Parathyroid adenoma (tissue), 2 donors: ENCODE measurements at regions not wholly inside any gene's neighbourhood (a gene's known extent, or its start where the extent isn't known, plus 50 kb on each side); places are given as distances from the start of the nearest gene placed in this dataset.

Source experiments
- H2AFZ ChIP-seq: fragments of 300-600 bp; sonication (generic); one replicate; pipeline ENCODE4 v1.7.0; 2017; ENCODE audit warnings: antibody characterized with exemption, mild to moderate bottlenecking
- H3K27ac ChIP-seq: fragments of 300-600 bp; sonication (generic); one replicate; pipeline ENCODE4 v1.7.0; 2017
- H3K27me3 ChIP-seq: fragments of 300-600 bp; sonication (generic); one replicate; pipeline ENCODE4 v1.7.0; 2017; ENCODE audit warnings: low read length; ENCODE audit not compliant: control insufficient read depth, insufficient read depth
- H3K36me3 ChIP-seq: fragments of 300-600 bp; sonication (generic); one replicate; pipeline ENCODE4 v1.7.0; 2017; ENCODE audit warnings: low read length; ENCODE audit not compliant: control insufficient read depth, insufficient read depth
- H3K4me1 ChIP-seq: fragments of 300-600 bp; sonication (generic); one replicate; pipeline ENCODE4 v1.7.0; 2017; ENCODE audit warnings: control low read depth
- H3K4me2 ChIP-seq: fragments of 300-600 bp; sonication (generic); one replicate; pipeline ENCODE4 v1.7.0; 2017; ENCODE audit warnings: low read length
- H3K4me3 ChIP-seq: fragments of 300-600 bp; sonication (generic); one replicate; pipeline ENCODE4 v1.7.0; 2017; ENCODE audit warnings: low read depth, low read length
- H3K79me2 ChIP-seq: fragments of 300-600 bp; sonication (generic); one replicate; pipeline ENCODE4 v1.7.0; 2017; ENCODE audit warnings: control low read depth
- H3K9ac ChIP-seq: fragments of 300-600 bp; sonication (generic); one replicate; pipeline ENCODE4 v1.7.0; 2017; ENCODE audit warnings: mild to moderate bottlenecking
- H3K9me3 ChIP-seq: fragments of 300-600 bp; sonication (generic); one replicate; pipeline ENCODE4 v1.7.0; 2017; ENCODE audit warnings: low read length; ENCODE audit not compliant: control insufficient read depth
- CTCF ChIP-seq: fragments of 300-600 bp; sonication (generic); IDR thresholded peaks from one replicate; pipeline ENCODE4 v1.7.0; 2017; ENCODE audit warnings: antibody characterized with exemption, mild to moderate bottlenecking
- donor health status: primary hyperparathyroidism.

GRCh38 chr2:6640621-6641015 lies 225.1 kb downstream of the CMPK2 start:
- Histone ChIP-seq H2AFZ (no peak overlapping the region), H3K27ac (no peak overlapping the region), H3K4me3 (no peak overlapping the region), H3K9me3 (no peaks in the 10 kb centered on the region), H3K9ac (no peak overlapping the region), H3K27me3 (no peaks in the 10 kb centered on the region), H3K79me2 (no peaks in the 10 kb centered on the region), H3K4me1 (no peaks in the 10 kb centered on the region), H3K36me3 (no peaks in the 10 kb centered on the region), H3K4me2 (no peak overlapping the region)
- no peak for TF ChIP-seq CTCF

GRCh38 chr2:6641956-6642355 lies 223.8 kb downstream of the CMPK2 start:
- Histone ChIP-seq H3K36me3 (no peaks in the 10 kb centered on the region), H2AFZ (no peak overlapping the region), H3K27me3 (no peaks in the 10 kb centered on the region), H3K9me3 (no peaks in the 10 kb centered on the region), H3K9ac (no peak overlapping the region), H3K27ac (no peak overlapping the region), H3K4me2 (no peak overlapping the region), H3K79me2 (no peaks in the 10 kb centered on the region), H3K4me1 (no peaks in the 10 kb centered on the region), H3K4me3 (no peak overlapping the region)
- TF ChIP-seq CTCF: no peak

GRCh38 chr2:6644261-6644660 lies 221.4 kb downstream of the CMPK2 start:
- Histone ChIP-seq H2AFZ (no peak overlapping the region), H3K9ac (no peak overlapping the region), H3K9me3 (no peaks in the 10 kb centered on the region), H3K4me2 (no peak overlapping the region), H3K79me2 (no peaks in the 10 kb centered on the region), H3K4me3 (no peak overlapping the region), H3K27me3 (no peaks in the 10 kb centered on the region), H3K27ac (no peak overlapping the region), H3K4me1 (no peaks in the 10 kb centered on the region), H3K36me3 (no peaks in the 10 kb centered on the region)
- TF ChIP-seq CTCF: no peak

GRCh38 chr2:6645004-6645403 lies 220.7 kb downstream of the CMPK2 start:
- Histone ChIP-seq H3K9ac (no peak overlapping the region), H3K4me1 (no peaks in the 10 kb centered on the region), H3K36me3 (no peaks in the 10 kb centered on the region), H2AFZ (no peak overlapping the region), H3K27ac (no peak overlapping the region), H3K9me3 (no peaks in the 10 kb centered on the region), H3K4me2 (no peak overlapping the region), H3K4me3 (no peak overlapping the region), H3K79me2 (no peaks in the 10 kb centered on the region), H3K27me3 (no peaks in the 10 kb centered on the region)
- no peak for TF ChIP-seq CTCF

GRCh38 chr2:6645672-6646071 lies 220.0 kb downstream of the CMPK2 start:
- H3K9me3 ChIP-seq: no peaks in the 10 kb centered on the region
- H3K79me2 ChIP-seq: no peaks in the 10 kb centered on the region
- no peaks in the 10 kb centered on the region for H3K27me3 ChIP-seq
- H3K9ac ChIP-seq: no peak overlapping the region
- no peak overlapping the region for H3K4me2 ChIP-seq
- H3K36me3 ChIP-seq: no peaks in the 10 kb centered on the region
- no peak overlapping the region for H3K27ac ChIP-seq
- no peak overlapping the region for H2AFZ ChIP-seq
- no peak overlapping the region for H3K4me3 ChIP-seq
- H3K4me1 ChIP-seq: no peaks in the 10 kb centered on the region
- TF ChIP-seq CTCF: no peak
